ENCODE measurements at regions not wholly inside any gene's neighbourhood (a gene's known extent, or its start where the extent isn't known, plus 50 kb on each side); places are given as distances from the start of the nearest gene placed in this dataset.

DNA sequence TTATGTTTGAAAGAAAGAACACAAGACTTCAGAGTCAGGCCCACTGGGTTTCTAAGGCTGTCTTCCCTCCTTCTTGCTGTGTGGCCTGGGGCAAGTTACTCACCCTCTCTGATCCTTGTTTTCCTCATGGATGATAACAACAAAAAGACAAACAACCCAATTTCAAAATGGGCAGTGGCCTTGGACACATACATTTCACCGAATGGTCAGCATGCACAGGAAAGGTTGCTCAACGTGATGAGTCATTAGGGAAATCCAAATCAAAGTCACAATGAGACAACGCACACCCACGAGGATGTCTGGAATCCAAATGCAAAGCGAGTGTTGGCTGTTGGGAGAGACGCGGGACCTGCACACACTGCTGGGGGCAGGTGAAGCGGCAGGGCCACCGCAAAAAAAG lies 50.8 kb upstream of the PPP2R2C start:
- intact Hi-C loops (cut with micrococcal nuclease), result no loop called here
- H3K27ac Mint-ChIP-seq (ENCODE audit: low read depth, unreplicated experiment), result no peak overlapping the region
- no peaks in the 10 kb centered on the region for H3K36me3 Mint-ChIP-seq (ENCODE audit: insufficient read depth, unreplicated experiment)
- no peaks in the 10 kb centered on the region for H3K27me3 Mint-ChIP-seq (ENCODE audit: insufficient read depth, unreplicated experiment)
- H3K4me1 Mint-ChIP-seq (ENCODE audit: insufficient read depth, unreplicated experiment), result no peaks in the 10 kb centered on the region
- POLR2A ChIA-PET, result no interaction called here
- no peak overlapping the region for H3K4me3 Mint-ChIP-seq (ENCODE audit: unreplicated experiment)
- no peaks in the 10 kb centered on the region for H3K9me3 Mint-ChIP-seq (ENCODE audit: unreplicated experiment)
- BruUV-seq (replicated peaks), result no TSS peak
- TF ChIP-seq, protein P1, sequence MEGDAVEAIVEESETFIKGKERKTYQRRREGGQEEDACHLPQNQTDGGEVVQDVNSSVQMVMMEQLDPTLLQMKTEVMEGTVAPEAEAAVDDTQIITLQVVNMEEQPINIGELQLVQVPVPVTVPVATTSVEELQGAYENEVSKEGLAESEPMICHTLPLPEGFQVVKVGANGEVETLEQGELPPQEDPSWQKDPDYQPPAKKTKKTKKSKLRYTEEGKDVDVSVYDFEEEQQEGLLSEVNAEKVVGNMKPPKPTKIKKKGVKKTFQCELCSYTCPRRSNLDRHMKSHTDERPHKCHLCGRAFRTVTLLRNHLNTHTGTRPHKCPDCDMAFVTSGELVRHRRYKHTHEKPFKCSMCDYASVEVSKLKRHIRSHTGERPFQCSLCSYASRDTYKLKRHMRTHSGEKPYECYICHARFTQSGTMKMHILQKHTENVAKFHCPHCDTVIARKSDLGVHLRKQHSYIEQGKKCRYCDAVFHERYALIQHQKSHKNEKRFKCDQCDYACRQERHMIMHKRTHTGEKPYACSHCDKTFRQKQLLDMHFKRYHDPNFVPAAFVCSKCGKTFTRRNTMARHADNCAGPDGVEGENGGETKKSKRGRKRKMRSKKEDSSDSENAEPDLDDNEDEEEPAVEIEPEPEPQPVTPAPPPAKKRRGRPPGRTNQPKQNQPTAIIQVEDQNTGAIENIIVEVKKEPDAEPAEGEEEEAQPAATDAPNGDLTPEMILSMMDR (IDR thresholded peaks at IDR 0.05; ENCODE audit: unreplicated experiment), result no peak
- CTCF ChIA-PET, result interaction anchor here (0.7 to 1.1 kb wide), 2 partner anchors 24 to 250 kb away, joined by 3 read pairs; no protein-coding TSS in a partner anchor
- peak; percentile 58 for DNase-seq (ENCODE audit: unreplicated experiment)

DNA sequence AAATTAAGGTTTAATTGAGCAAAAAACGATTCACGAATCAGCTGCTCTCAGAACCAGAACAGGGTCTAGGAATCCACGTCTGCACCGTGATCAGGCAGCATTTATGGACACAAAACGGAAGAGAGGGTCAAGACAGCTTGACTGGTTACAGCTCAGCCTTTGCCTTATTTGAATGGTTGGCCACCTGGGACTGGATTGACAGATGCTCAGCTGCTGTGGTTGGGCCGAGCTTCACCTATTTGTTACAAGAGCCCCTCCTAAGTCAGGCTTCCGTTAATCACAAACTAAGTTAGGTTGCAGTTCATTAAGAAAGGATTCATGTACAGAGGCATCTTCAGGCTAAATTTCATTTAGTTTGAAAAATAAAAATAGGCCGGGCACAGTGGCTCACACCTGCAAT lies 50.6 kb upstream of the MAN2B2 start:
- intact Hi-C loops (cut with micrococcal nuclease), result no loop called here
- Mint-ChIP-seq H3K27ac (ENCODE audit: low read depth, unreplicated experiment) (no peak overlapping the region), H3K4me3 (ENCODE audit: unreplicated experiment) (no peak overlapping the region), H3K36me3 (ENCODE audit: insufficient read depth, unreplicated experiment) (no peaks in the 10 kb centered on the region), H3K9me3 (ENCODE audit: unreplicated experiment) (no peaks in the 10 kb centered on the region), H3K27me3 (ENCODE audit: insufficient read depth, unreplicated experiment) (no peaks in the 10 kb centered on the region), H3K4me1 (ENCODE audit: insufficient read depth, unreplicated experiment) (no peaks in the 10 kb centered on the region)
- no TSS peak for BruUV-seq (replicated peaks)
- no peak for DNase-seq (ENCODE audit: unreplicated experiment)
- ChIA-PET CTCF (interaction anchor here (0.7 to 1.3 kb wide), 2 partner anchors 23 to 198 kb away, joined by 3 to 7 read pairs; no protein-coding TSS in a partner anchor), POLR2A (no interaction called here)
- TF ChIP-seq, protein P1 (IDR thresholded peaks at IDR 0.05; ENCODE audit: unreplicated experiment), result no peak

All from MCF 10A (cell line).